Endothelial cell of umbilical vein (primary cell): ENCODE measurements at regions not wholly inside any gene's neighbourhood (a gene's known extent, or its start where the extent isn't known, plus 50 kb on each side); places are given as distances from the start of the nearest gene placed in this dataset.

Source experiments
- BruUV-seq: library from RNA; stranded (reverse); fragments of 400-500 nt; replicated peaks from 2 replicates; lab custom pipeline; 2021; lab: Mats Ljungman, UMichigan
- CTCF ChIA-PET: fragments of 300-600, 350-600 bp; sonication (Branson Sonifier 250); formaldehyde crosslinking; loops from one replicate; lab custom pipeline; 2021; ENCODE audit warnings: antibody characterized with exemption, inconsistent platforms; lab: Charles Lee
- POLR2A ChIA-PET: fragments of 300-600, 350-600 bp; sonication (Branson Sonifier 250); formaldehyde crosslinking; loops from one replicate; lab custom pipeline; 2021; ENCODE audit warnings: antibody characterized with exemption, inconsistent platforms; lab: Charles Lee
- DNase-seq: peaks from one replicate; pipeline ENCODE4 v3.0.0-alpha.2; 2011; ENCODE audit warnings: low read depth, low spot score
- FAIRE-seq: peaks from 2 replicates; lab custom pipeline; 2011; peaks lifted over from hg19 to GRCh38; lab: Jason Lieb, UNC
- H2AFZ ChIP-seq: 2 replicates; pipeline ENCODE4 v1.6.0; 2012; ENCODE audit warnings: low read depth, low read length, control low read depth, inconsistent platforms
- H3K27ac ChIP-seq: 2 replicates; pipeline ENCODE4 v1.5.1; 2011; ENCODE audit warnings: low read depth, mild to moderate bottlenecking, control low read depth, low read length, moderate library complexity; ENCODE audit not compliant: insufficient read depth
- H3K27me3 ChIP-seq, 2 experiments: 2 replicates each; pipeline versions ENCODE4 v1.6.0 to v1.6.1; 2011; ENCODE audit warnings: low read length in 2 of 2, mixed read lengths in 1 of 2; ENCODE audit not compliant: control insufficient read depth in 2 of 2, insufficient read depth in 2 of 2
- H3K36me3 ChIP-seq, 2 experiments: 2 replicates in 1 of 2; 3 replicates in 1 of 2; pipeline ENCODE4 v1.5.1; 2011; ENCODE audit warnings: low read length in 2 of 2, mild to moderate bottlenecking in 1 of 2, moderate library complexity in 1 of 2; ENCODE audit not compliant: control insufficient read depth in 2 of 2, insufficient read depth in 2 of 2; ENCODE audit errors: extremely low read depth in 1 of 2
- H3K4me1 ChIP-seq: 3 replicates; pipeline ENCODE4 v1.5.1; 2011; ENCODE audit warnings: mild to moderate bottlenecking, low read length; ENCODE audit not compliant: control insufficient read depth, insufficient read depth; ENCODE audit errors: extremely low read depth
- H3K4me2 ChIP-seq: 2 replicates; pipeline ENCODE4 v1.6.1; 2011; ENCODE audit warnings: low read length, control low read depth, mixed read lengths; ENCODE audit not compliant: insufficient read depth
- H3K4me3 ChIP-seq, 3 experiments: fragments of 200-600 bp in 1 of 3; sonication (generic), shearing (Covaris generic) in 1 of 3; replicated peaks in 1 of 3; 2 replicates each; pipeline ENCODE4 v1.5.1; 2011 to 2016; ENCODE audit warnings: control low read depth in 3 of 3, low read length in 3 of 3, mild to moderate bottlenecking in 2 of 3, inconsistent platforms in 1 of 3, low read depth in 1 of 3, moderate library complexity in 1 of 3; ENCODE audit not compliant: insufficient read depth in 1 of 3
- H3K79me2 ChIP-seq: 2 replicates; pipeline ENCODE4 v1.6.0; 2012; ENCODE audit warnings: low read length, inconsistent platforms; ENCODE audit not compliant: control insufficient read depth, insufficient read depth
- H3K9ac ChIP-seq: replicated peaks from 2 replicates; pipeline ENCODE3; 2011; ENCODE audit warnings: low read length, control low read depth; ENCODE audit not compliant: insufficient read depth; ENCODE audit errors: extremely low read depth
- H3K9me1 ChIP-seq: replicated peaks from 3 replicates; pipeline ENCODE4 v1.6.0; 2011; ENCODE audit warnings: mild to moderate bottlenecking, low read length; ENCODE audit not compliant: control insufficient read depth, insufficient read depth; ENCODE audit errors: extremely low read depth
- H3K9me3 ChIP-seq: replicated peaks from 2 replicates; pipeline ENCODE4 v1.5.1; 2012; ENCODE audit warnings: low read length, inconsistent platforms; ENCODE audit not compliant: control insufficient read depth, insufficient read depth
- H4K20me1 ChIP-seq: replicated peaks from 2 replicates; pipeline ENCODE3; 2011; ENCODE audit warnings: mild to moderate bottlenecking, low read length; ENCODE audit not compliant: control insufficient read depth, insufficient read depth; ENCODE audit errors: extremely low read depth
- FOS ChIP-seq: IDR thresholded peaks from 2 replicates; pipeline ENCODE4 v1.6.1; 2011; ENCODE audit warnings: mild to moderate bottlenecking, low read length, moderate library complexity, borderline replicate concordance; ENCODE audit not compliant: insufficient read depth
- GATA2 ChIP-seq: IDR thresholded peaks from 2 replicates; pipeline ENCODE4 v1.7.0; 2011; ENCODE audit warnings: low read depth, mild to moderate bottlenecking, moderate library complexity, mixed read lengths, low read length; ENCODE audit not compliant: insufficient read length, insufficient read depth
- JUN ChIP-seq: IDR thresholded peaks from 2 replicates; pipeline ENCODE4 v1.6.1; 2011; ENCODE audit warnings: borderline replicate concordance, low read depth; ENCODE audit not compliant: insufficient read length, insufficient read depth
- MYC ChIP-seq: IDR thresholded peaks from one replicate; pipeline ENCODE4 v1.6.1; 2011; ENCODE audit warnings: mild to moderate bottlenecking, low read depth, low read length
- POLR2A ChIP-seq: IDR thresholded peaks from 2 replicates; pipeline ENCODE4 v1.6.1; 2012; ENCODE audit warnings: low read depth, mild to moderate bottlenecking, control low read depth, low read length
- POLR2AphosphoS5 ChIP-seq: IDR thresholded peaks from 2 replicates; pipeline ENCODE4 v1.6.1; 2012; ENCODE audit warnings: low read depth, mild to moderate bottlenecking, control low read depth, low read length, moderate library complexity; ENCODE audit not compliant: insufficient read depth
- dilution Hi-C: fragments of 300-500 bp; cut with MboI; formaldehyde crosslinking; loops from one replicate; pipeline ENCODE4 v1.15.0; 2019; ENCODE audit warnings: low sequenced_read_pairs; ENCODE audit not compliant: extremely low pct_ligation_motif_present
- intact Hi-C: fragments of 100-400 bp; cut with micrococcal nuclease; formaldehyde crosslinking; loops from one replicate; pipeline ENCODE4 v1.10.0; 2022
- TF ChIP-seq, protein P1 (sequence below), 2 donors: IDR thresholded peaks; 1 replicate in 1 of 2; 2 replicates in 1 of 2; pipeline ENCODE4 v1.5.1; 2011; ENCODE audit warnings: low read length in 2 of 2, mild to moderate bottlenecking in 2 of 2, moderate library complexity in 2 of 2, control low read depth in 1 of 2, inconsistent platforms in 1 of 2, low read depth in 1 of 2; ENCODE audit not compliant: insufficient read depth in 1 of 2; ENCODE audit errors: extremely low read depth in 1 of 2
- TF ChIP-seq, protein P2 (sequence below): IDR thresholded peaks from 2 replicates; pipeline ENCODE4 v1.6.1; 2011; ENCODE audit not compliant: insufficient read depth, insufficient read length

DNA sequence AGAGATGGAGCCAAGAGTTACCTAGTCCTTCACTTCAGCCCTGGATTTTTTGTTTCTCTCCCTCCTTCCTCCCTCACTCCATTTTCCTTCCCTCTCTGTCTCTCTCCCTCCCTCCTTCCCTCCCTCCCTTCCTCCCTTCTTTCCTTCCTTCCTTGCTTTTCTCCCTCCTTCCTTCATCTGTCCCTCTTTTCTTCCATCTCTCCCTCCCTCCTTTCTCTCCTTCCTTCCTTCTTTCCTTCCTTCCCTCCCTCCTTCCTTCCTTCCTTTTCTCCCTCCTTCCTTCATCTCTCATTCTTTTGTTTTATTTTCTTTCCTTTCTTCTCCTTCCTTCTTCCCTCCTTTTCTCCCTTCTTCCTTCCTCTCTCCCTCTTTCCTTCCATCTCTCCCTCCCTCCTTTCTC, 283.5 kb downstream of the MAF start:
- no peaks in the 10 kb centered on the region for H4K20me1 ChIP-seq
- no peak overlapping the region for H3K4me2 ChIP-seq
- H3K9me3 ChIP-seq, result peaks cover 4% of the 10 kb centered on the region
- ChIA-PET CTCF (no interaction called here), POLR2A (no interaction called here)
- H3K27me3 ChIP-seq, result no peaks in the 10 kb centered on the region
- DNase-seq (no peak), FAIRE-seq (no peak)
- BruUV-seq, result no TSS peak
- H3K9ac ChIP-seq, result no peak overlapping the region
- H3K79me2 ChIP-seq, result no peaks in the 10 kb centered on the region
- no peak overlapping the region for H3K4me3 ChIP-seq
- dilution Hi-C loops, result no loop called here
- H3K4me1 ChIP-seq, result no peaks in the 10 kb centered on the region
- intact Hi-C loops, result no loop called here
- TF ChIP-seq POLR2AphosphoS5 (no peak), MYC (no peak), POLR2A (no peak), GATA2 (no peak), JUN (no peak)
- TF ChIP-seq, protein P1, sequence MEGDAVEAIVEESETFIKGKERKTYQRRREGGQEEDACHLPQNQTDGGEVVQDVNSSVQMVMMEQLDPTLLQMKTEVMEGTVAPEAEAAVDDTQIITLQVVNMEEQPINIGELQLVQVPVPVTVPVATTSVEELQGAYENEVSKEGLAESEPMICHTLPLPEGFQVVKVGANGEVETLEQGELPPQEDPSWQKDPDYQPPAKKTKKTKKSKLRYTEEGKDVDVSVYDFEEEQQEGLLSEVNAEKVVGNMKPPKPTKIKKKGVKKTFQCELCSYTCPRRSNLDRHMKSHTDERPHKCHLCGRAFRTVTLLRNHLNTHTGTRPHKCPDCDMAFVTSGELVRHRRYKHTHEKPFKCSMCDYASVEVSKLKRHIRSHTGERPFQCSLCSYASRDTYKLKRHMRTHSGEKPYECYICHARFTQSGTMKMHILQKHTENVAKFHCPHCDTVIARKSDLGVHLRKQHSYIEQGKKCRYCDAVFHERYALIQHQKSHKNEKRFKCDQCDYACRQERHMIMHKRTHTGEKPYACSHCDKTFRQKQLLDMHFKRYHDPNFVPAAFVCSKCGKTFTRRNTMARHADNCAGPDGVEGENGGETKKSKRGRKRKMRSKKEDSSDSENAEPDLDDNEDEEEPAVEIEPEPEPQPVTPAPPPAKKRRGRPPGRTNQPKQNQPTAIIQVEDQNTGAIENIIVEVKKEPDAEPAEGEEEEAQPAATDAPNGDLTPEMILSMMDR (IDR thresholded peaks at IDR 0.05; ENCODE audit: extremely low read depth in 1 of 2, insufficient read depth in 1 of 2, low read depth in 1 of 2, low read length in 2 of 2), result no peak
- TF ChIP-seq, protein P2, sequence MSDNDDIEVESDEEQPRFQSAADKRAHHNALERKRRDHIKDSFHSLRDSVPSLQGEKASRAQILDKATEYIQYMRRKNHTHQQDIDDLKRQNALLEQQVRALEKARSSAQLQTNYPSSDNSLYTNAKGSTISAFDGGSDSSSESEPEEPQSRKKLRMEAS, result no peak
- no peak overlapping the region for H3K27ac ChIP-seq
- no peak overlapping the region for H2AFZ ChIP-seq
- no peaks in the 10 kb centered on the region for H3K36me3 ChIP-seq
- H3K9me1 ChIP-seq, result no peaks in the 10 kb centered on the region

GRCh38 chr16:79316004-79316458, 284.5 kb downstream of the MAF start:
- no TSS peak for BruUV-seq
- no peak for DNase-seq
- no peak for TF ChIP-seq POLR2AphosphoS5
- no peak for TF ChIP-seq FOS
- TF ChIP-seq GATA2, result no peak
- no peak for FAIRE-seq
- H2AFZ ChIP-seq, result no peak overlapping the region
- H3K27me3 ChIP-seq, result no peaks in the 10 kb centered on the region
- peaks cover 4% of the 10 kb centered on the region for H3K9me3 ChIP-seq
- H4K20me1 ChIP-seq, result no peaks in the 10 kb centered on the region
- dilution Hi-C loops, result no loop called here
- POLR2A ChIA-PET, result no interaction called here
- CTCF ChIA-PET, result no interaction called here
- no peak overlapping the region for H3K4me3 ChIP-seq
- H3K36me3 ChIP-seq, result no peaks in the 10 kb centered on the region
- no peak overlapping the region for H3K4me2 ChIP-seq
- no peaks in the 10 kb centered on the region for H3K4me1 ChIP-seq
- H3K9ac ChIP-seq, result no peak overlapping the region
- no peak overlapping the region for H3K27ac ChIP-seq
- no peaks in the 10 kb centered on the region for H3K79me2 ChIP-seq
- intact Hi-C loops, result no loop called here
- H3K9me1 ChIP-seq, result no peaks in the 10 kb centered on the region
